Stomach (tissue), 8 donors: ENCODE measurements at regions not wholly inside any gene's neighbourhood (a gene's known extent, or its start where the extent isn't known, plus 50 kb on each side); places are given as distances from the start of the nearest gene placed in this dataset.

Source experiments
- DNase-seq, 2 donors: peaks; one replicate each; pipeline versions ENCODE4 v3.0.0 to v3.0.0-alpha.2; 2013 to 2019
- H3K27ac ChIP-seq, 5 donors: fragments of 200-600 bp in 4 of 5; sonication (generic) in 4 of 5; one replicate each; pipeline ENCODE4 v1.5.1; 2013 to 2019; ENCODE audit warnings: mild to moderate bottlenecking in 1 of 5, moderate library complexity in 1 of 5
- H3K27me3 ChIP-seq, 3 donors: fragments of 200-600 bp; sonication (generic); one replicate each; pipeline ENCODE4 v1.5.1; 2017 to 2019; ENCODE audit warnings: mixed run types in 1 of 3
- H3K36me3 ChIP-seq, 4 donors: fragments of 200-600 bp; sonication (generic); 1 replicate in 3 of 4; 2 replicates in 1 of 4; pipeline ENCODE4 v1.5.1; 2016 to 2019
- H3K4me1 ChIP-seq, 4 donors: fragments of 200-600 bp; sonication (generic); one replicate each; pipeline ENCODE4 v1.5.1; 2016 to 2019
- H3K4me3 ChIP-seq, 4 donors: fragments of 200-600 bp; sonication (generic) in 3 of 4; one replicate each; pipeline ENCODE4 v1.5.1; 2016 to 2019; ENCODE audit warnings: mild to moderate bottlenecking in 1 of 4
- H3K9me3 ChIP-seq, 4 donors: fragments of 200-600 bp; sonication (generic); one replicate each; pipeline ENCODE4 v1.5.1; 2016 to 2019
- EP300 ChIP-seq: sonication (generic); formaldehyde crosslinking; IDR thresholded peaks from one replicate; pipeline ENCODE4 v1.6.1; 2017; ENCODE audit warnings: antibody characterized with exemption
- POLR2A ChIP-seq, 4 donors: fragments of 450-650 bp; IDR thresholded peaks; one replicate each; pipeline ENCODE4 v1.6.1; 2016; ENCODE audit warnings: antibody characterized with exemption in 4 of 4, control low read depth in 2 of 4, mild to moderate bottlenecking in 1 of 4, moderate library complexity in 1 of 4
- POLR2AphosphoS5 ChIP-seq, 3 donors: sonication (generic); formaldehyde crosslinking; IDR thresholded peaks; one replicate each; pipeline ENCODE4 v1.6.1; 2016; ENCODE audit warnings: antibody characterized with exemption in 3 of 3
- WGBS, 5 donors: extraction: QIAGEN DNeasy Blood & Tissue Kit in 3 of 5; methylation state at CpG; one replicate each; pipeline versions ENCODE4 v1.1.5 to v1.1.7; 2013 to 2018; 5-methylcytosine and 5-hydroxymethylcytosine counted together
- intact Hi-C: fragments of 100-400 bp; cut with DNase I; formaldehyde crosslinking; loops from one replicate; pipeline ENCODE4 v1.15.1; 2023; ENCODE audit warnings: low total_unique reads
- TF ChIP-seq, protein P1 (sequence below), 7 experiments: fragments of 450-650 bp in 4 of 7; fragments of 200-600 bp in 3 of 7; sonication (generic) in 3 of 7; IDR thresholded peaks; one replicate each; pipeline ENCODE4 v1.5.1; 2016 to 2019; ENCODE audit warnings: antibody characterized with exemption in 7 of 7, control low read depth in 2 of 7, mild to moderate bottlenecking in 1 of 7
- donor health status: healthy with polysubstance abuse.
- donor health status: Bipolar disorder and iron deficiency.
- donor health status: healthy.

DNA sequence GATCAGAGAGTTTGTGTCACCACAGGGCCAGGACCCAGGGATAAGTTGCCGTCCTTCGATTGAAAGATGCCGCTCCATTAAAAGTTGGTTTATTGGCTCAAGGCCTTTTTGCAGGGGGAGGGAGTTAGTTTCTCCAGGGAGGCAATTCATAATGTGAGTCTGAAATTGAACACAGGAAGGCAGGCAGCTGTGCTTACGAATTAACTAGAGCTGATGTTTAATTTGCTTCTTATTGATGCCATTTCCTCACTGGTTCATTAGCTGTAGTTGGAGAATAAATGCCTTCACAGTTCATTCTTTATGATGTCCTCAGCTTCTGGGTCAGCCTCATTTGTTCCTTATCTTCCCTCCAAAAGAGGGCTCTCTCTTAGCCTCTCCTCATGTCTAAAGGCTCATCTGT, 113.2 kb upstream of the PTPRT start:
- TF ChIP-seq POLR2A (IDR thresholded peaks at IDR 0.05) (no peak), EP300 (no peak), POLR2AphosphoS5 (IDR thresholded peaks at IDR 0.05) (no peak)
- TF ChIP-seq, protein P1, sequence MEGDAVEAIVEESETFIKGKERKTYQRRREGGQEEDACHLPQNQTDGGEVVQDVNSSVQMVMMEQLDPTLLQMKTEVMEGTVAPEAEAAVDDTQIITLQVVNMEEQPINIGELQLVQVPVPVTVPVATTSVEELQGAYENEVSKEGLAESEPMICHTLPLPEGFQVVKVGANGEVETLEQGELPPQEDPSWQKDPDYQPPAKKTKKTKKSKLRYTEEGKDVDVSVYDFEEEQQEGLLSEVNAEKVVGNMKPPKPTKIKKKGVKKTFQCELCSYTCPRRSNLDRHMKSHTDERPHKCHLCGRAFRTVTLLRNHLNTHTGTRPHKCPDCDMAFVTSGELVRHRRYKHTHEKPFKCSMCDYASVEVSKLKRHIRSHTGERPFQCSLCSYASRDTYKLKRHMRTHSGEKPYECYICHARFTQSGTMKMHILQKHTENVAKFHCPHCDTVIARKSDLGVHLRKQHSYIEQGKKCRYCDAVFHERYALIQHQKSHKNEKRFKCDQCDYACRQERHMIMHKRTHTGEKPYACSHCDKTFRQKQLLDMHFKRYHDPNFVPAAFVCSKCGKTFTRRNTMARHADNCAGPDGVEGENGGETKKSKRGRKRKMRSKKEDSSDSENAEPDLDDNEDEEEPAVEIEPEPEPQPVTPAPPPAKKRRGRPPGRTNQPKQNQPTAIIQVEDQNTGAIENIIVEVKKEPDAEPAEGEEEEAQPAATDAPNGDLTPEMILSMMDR (IDR thresholded peaks at IDR 0.05), result no peak
- Histone ChIP-seq H3K9me3 (peaks cover 0 to under 1% (median 0%) of the 10 kb centered on the region in 4 donors), H3K4me1 (no peaks in the 10 kb centered on the region), H3K27ac (no peak overlapping the region), H3K4me3 (no peak overlapping the region), H3K36me3 (no peaks in the 10 kb centered on the region), H3K27me3 (peaks cover 0 to 5% (median 0%) of the 10 kb centered on the region in 3 donors)
- intact Hi-C loops, result no loop called here
- no peak for DNase-seq
- 81 to 89% (median 84%) methylated on average over 4 of the region's 4 CpGs for WGBS, 5 donors

DNA sequence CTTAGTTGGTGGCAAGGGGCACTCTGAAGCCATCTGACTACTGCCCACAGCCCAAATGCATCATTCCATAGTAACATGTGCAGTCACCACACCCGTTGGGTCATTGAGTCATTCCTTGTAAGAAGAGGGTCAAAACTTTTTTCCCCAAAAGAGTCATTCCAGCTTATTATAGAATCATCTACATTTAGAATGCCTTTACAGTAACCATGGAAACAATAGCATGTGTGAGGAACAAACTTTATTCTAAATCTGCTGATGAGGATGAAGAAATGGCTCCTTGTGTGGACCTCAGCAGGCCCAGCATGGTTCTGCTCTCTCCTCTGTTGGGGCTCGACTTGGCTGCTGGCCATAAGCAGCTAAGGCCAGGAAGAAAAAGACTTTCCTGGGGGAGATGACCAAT, 111.2 kb upstream of the PTPRT start:
- intact Hi-C loops, result no loop called here
- DNase-seq, result no peak
- TF ChIP-seq POLR2A (IDR thresholded peaks at IDR 0.05) (no peak), EP300 (no peak), POLR2AphosphoS5 (IDR thresholded peaks at IDR 0.05) (no peak)
- TF ChIP-seq, protein P1 (IDR thresholded peaks at IDR 0.05), result no peak
- H3K4me3 ChIP-seq, result no peak overlapping the region
- H3K27ac ChIP-seq, result no peak overlapping the region
- H3K27me3 ChIP-seq, result peaks cover 0 to 5% (median 0%) of the 10 kb centered on the region in 3 donors
- H3K4me1 ChIP-seq, result no peaks in the 10 kb centered on the region
- peaks cover 0 to 7% (median 1%) of the 10 kb centered on the region in 4 donors for H3K9me3 ChIP-seq
- WGBS, 5 donors, result 54 to 79% (median 69%) methylated on average over 2 of the region's 2 CpGs
- H3K36me3 ChIP-seq, result no peaks in the 10 kb centered on the region

DNA sequence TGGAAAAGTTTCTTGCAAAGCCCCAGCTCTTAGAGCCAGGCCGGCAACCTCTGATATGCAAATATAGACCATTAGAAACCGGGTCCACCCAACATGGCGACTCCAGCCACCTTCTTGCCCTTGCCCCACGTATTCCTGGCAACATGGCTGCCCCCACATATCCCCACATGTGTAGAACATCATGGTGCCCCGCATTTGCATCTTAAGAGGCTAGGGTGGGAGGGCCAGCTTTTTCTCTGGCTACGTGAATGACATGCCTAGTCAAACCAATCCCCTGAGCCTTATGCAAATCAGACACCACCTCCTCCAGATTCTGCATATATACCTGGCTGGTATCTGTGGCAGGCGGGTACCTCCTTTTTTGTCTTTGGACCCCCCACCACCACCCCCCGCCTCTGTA, 106.1 kb upstream of the PTPRT start:
- 74 to 81% (median 78%) methylated on average over 8 of the region's 8 CpGs for WGBS, 5 donors
- peaks cover 0 to 16% (median 7%) of the 10 kb centered on the region in 4 donors for H3K9me3 ChIP-seq
- H3K4me1 ChIP-seq, result no peaks in the 10 kb centered on the region

DNA sequence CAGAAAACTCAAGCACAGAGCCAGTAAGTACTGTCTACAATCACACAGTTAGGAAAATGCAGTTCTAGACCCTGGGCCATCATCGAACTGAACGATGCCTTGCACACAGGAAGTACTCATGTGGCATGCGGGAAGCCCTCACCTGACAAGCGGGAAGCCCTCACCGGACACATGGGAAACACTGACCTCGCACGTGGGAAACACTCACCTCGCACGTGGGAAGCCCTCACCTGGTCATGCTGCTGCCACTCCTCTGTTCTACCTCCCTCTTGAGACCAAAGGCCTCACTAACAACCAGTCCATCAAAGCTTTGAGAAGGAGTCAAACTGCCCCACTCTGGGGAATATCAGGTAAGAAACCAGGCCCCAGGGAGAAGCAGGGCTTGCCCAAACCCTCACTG, 105.6 kb upstream of the PTPRT start:
- no peaks in the 10 kb centered on the region for H3K36me3 ChIP-seq
- intact Hi-C loops, result no loop called here
- WGBS, 5 donors, result 86 to 96% (median 90%) methylated on average over 9 of the region's 9 CpGs
- DNase-seq, result no peak
- H3K27me3 ChIP-seq, result no peaks in the 10 kb centered on the region
- TF ChIP-seq EP300 (no peak), POLR2AphosphoS5 (IDR thresholded peaks at IDR 0.05) (no peak), POLR2A (IDR thresholded peaks at IDR 0.05) (no peak)
- TF ChIP-seq, protein P1 (IDR thresholded peaks at IDR 0.05), result no peak
- peaks cover 0 to 16% (median 7%) of the 10 kb centered on the region in 4 donors for H3K9me3 ChIP-seq
- no peak overlapping the region for H3K27ac ChIP-seq
- no peak overlapping the region for H3K4me3 ChIP-seq
- H3K4me1 ChIP-seq, result no peaks in the 10 kb centered on the region

More for the DNA sequence above, 106.1 kb upstream of the PTPRT start:
- H3K4me3 ChIP-seq, result no peak overlapping the region
- no peak overlapping the region for H3K27ac ChIP-seq
- DNase-seq, result no peak
- H3K27me3 ChIP-seq, result no peaks in the 10 kb centered on the region
- TF ChIP-seq POLR2AphosphoS5 (IDR thresholded peaks at IDR 0.05), result no peak
- TF ChIP-seq, protein P1 (IDR thresholded peaks at IDR 0.05), result no peak
- TF ChIP-seq EP300, result no peak
- no peak for TF ChIP-seq POLR2A (IDR thresholded peaks at IDR 0.05)
- intact Hi-C loops, result no loop called here
- H3K36me3 ChIP-seq, result no peaks in the 10 kb centered on the region
